Calu3 (cell line): ENCODE measurements at regions not wholly inside any gene's neighbourhood (a gene's known extent, or its start where the extent isn't known, plus 50 kb on each side); places are given as distances from the start of the nearest gene placed in this dataset.

Experiments used
- BruUV-seq: library from RNA; stranded (reverse); fragments of 400-500 nt; replicated peaks from 2 replicates; lab custom pipeline; 2021; lab: Mats Ljungman, UMichigan
- CTCF ChIA-PET: fragments of 300-600 bp; sonication (Branson Sonifier 250); formaldehyde crosslinking; loops from one replicate; lab custom pipeline; 2022; ENCODE audit warnings: antibody characterized with exemption; lab: Charles Lee
- DNase-seq: peaks from one replicate; pipeline ENCODE4 v3.0.0; 2022
- H3K27ac Mint-ChIP-seq: one replicate; pipeline ENCODE4 v1.8.0; 2022; ENCODE audit warnings: mixed read lengths; ENCODE audit not compliant: unreplicated experiment
- H3K27me3 Mint-ChIP-seq: one replicate; pipeline ENCODE4 v1.8.0; 2022; ENCODE audit warnings: mixed read lengths; ENCODE audit not compliant: unreplicated experiment
- H3K36me3 Mint-ChIP-seq: one replicate; pipeline ENCODE4 v1.8.0; 2022; ENCODE audit warnings: mild to moderate bottlenecking, moderate library complexity, mixed read lengths; ENCODE audit not compliant: insufficient read depth, unreplicated experiment
- H3K4me1 Mint-ChIP-seq: one replicate; pipeline ENCODE4 v1.8.0; 2022; ENCODE audit warnings: mild to moderate bottlenecking, low read depth, mixed read lengths; ENCODE audit not compliant: unreplicated experiment
- H3K4me3 Mint-ChIP-seq: one replicate; pipeline ENCODE4 v1.8.0; 2022; ENCODE audit warnings: mild to moderate bottlenecking, low read depth, moderate library complexity, mixed read lengths; ENCODE audit not compliant: unreplicated experiment
- H3K9me3 Mint-ChIP-seq: one replicate; pipeline ENCODE4 v1.8.0; 2022; ENCODE audit warnings: low read depth, mixed read lengths; ENCODE audit not compliant: unreplicated experiment
- CTCF ChIP-seq: fragments of 200-600 bp; IDR thresholded peaks from one replicate; pipeline ENCODE4 v1.8.0; 2022; ENCODE audit warnings: antibody characterized with exemption; ENCODE audit not compliant: unreplicated experiment
- intact Hi-C: fragments of 100-400 bp; cut with micrococcal nuclease; formaldehyde crosslinking; loops from one replicate; pipeline ENCODE4 v1.10.0; 2022; ENCODE audit not compliant: unreplicated experiment

GRCh38 chr4:175480404-175480803, 331.7 kb downstream of the GPM6A start:
- H3K4me3 Mint-ChIP-seq, result no peak overlapping the region
- no TSS peak for BruUV-seq
- TF ChIP-seq CTCF, result no peak
- H3K4me1 Mint-ChIP-seq, result no peaks in the 10 kb centered on the region
- CTCF ChIA-PET, result no interaction called here
- intact Hi-C loops, result no loop called here
- peaks cover 2% of the 10 kb centered on the region for H3K9me3 Mint-ChIP-seq
- H3K27ac Mint-ChIP-seq, result no peak overlapping the region
- DNase-seq, result no peak
- no peaks in the 10 kb centered on the region for H3K27me3 Mint-ChIP-seq
- no peaks in the 10 kb centered on the region for H3K36me3 Mint-ChIP-seq

GRCh38 chr4:175499735-175500352, 312.2 kb downstream of the GPM6A start:
- H3K36me3 Mint-ChIP-seq, result no peaks in the 10 kb centered on the region
- no TSS peak for BruUV-seq
- peaks cover 2% of the 10 kb centered on the region for H3K9me3 Mint-ChIP-seq
- no peak for DNase-seq
- intact Hi-C loops, result no loop called here
- TF ChIP-seq CTCF, result no peak
- no peaks in the 10 kb centered on the region for H3K27me3 Mint-ChIP-seq
- CTCF ChIA-PET, result no interaction called here
- H3K4me3 Mint-ChIP-seq, result no peak overlapping the region
- no peak overlapping the region for H3K27ac Mint-ChIP-seq
- no peaks in the 10 kb centered on the region for H3K4me1 Mint-ChIP-seq

- no peaks in the 10 kb centered on the region for H3K9me3 Mint-ChIP-seq
- intact Hi-C loops, result no loop called here
- no peaks in the 10 kb centered on the region for H3K4me1 Mint-ChIP-seq
- CTCF ChIA-PET, result no interaction called here
- H3K27ac Mint-ChIP-seq, result no peak overlapping the region
- no peaks in the 10 kb centered on the region for H3K36me3 Mint-ChIP-seq
- BruUV-seq, result no TSS peak
- no peaks in the 10 kb centered on the region for H3K27me3 Mint-ChIP-seq
- no peak for DNase-seq
- no peak for TF ChIP-seq CTCF
- H3K4me3 Mint-ChIP-seq, result no peak overlapping the region
Observed at GRCh38 chr4:175504318-175504717, 307.7 kb downstream of the GPM6A start.

DNA sequence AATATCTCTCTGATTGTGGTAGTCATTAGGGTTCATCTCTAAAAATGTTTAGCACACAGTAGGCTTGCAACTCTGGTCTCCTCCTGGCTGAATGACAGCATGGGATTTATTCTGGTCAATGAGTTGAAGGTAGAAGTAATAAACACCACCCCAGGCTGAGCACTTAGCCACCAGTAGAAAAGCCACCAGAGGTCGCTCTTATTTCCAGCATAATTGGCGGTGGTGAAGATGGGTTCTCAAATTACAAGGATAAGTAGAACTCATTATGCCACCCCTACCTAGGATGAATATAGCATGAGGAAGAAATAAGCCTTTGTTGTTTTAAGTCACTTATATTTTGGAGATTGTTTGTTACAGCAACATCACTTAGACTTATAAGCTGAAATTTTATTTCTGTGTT, 302.7 kb downstream of the GPM6A start:
- CTCF ChIA-PET, result no interaction called here
- BruUV-seq, result no TSS peak
- no peak for DNase-seq
- Mint-ChIP-seq H3K36me3 (no peaks in the 10 kb centered on the region), H3K9me3 (no peaks in the 10 kb centered on the region), H3K4me1 (no peaks in the 10 kb centered on the region), H3K4me3 (no peak overlapping the region), H3K27ac (no peak overlapping the region), H3K27me3 (no peaks in the 10 kb centered on the region)
- TF ChIP-seq CTCF, result no peak
- intact Hi-C loops, result no loop called here
